K562 (cell line): ENCODE measurements at regions not wholly inside any gene's neighbourhood (a gene's known extent, or its start where the extent isn't known, plus 50 kb on each side); places are given as distances from the start of the nearest gene placed in this dataset.

ENCODE experiments used
- ETV1 ChIP-seq: fragments of 450-650 bp; conservative IDR thresholded peaks from 2 replicates; pipeline ENCODE4 v1.6.1; 2016; ENCODE audit warnings: missing genetic modification characterization, control low read depth, low read depth, missing compliant biosample characterization
- FOSL1 ChIP-seq: fragments of 200-800 bp; sonication (Bioruptor generic); conservative IDR thresholded peaks from 2 replicates; pipeline ENCODE4 v1.6.1; 2016; ENCODE audit warnings: missing genetic modification characterization, missing compliant biosample characterization
- GABPA ChIP-seq: fragments of 200-800 bp; sonication (Bioruptor generic); conservative IDR thresholded peaks from 2 replicates; pipeline ENCODE4 v1.6.1; 2016; ENCODE audit warnings: low read depth, missing genetic modification characterization, missing compliant biosample characterization
- U2AF1 ChIP-seq: fragments of 200-400 bp; formaldehyde crosslinking; optimal IDR thresholded peaks from 2 replicates; pipeline ENCODE3; 2017; ENCODE audit warnings: mild to moderate bottlenecking, low read depth, low read length, moderate library complexity

DNA sequence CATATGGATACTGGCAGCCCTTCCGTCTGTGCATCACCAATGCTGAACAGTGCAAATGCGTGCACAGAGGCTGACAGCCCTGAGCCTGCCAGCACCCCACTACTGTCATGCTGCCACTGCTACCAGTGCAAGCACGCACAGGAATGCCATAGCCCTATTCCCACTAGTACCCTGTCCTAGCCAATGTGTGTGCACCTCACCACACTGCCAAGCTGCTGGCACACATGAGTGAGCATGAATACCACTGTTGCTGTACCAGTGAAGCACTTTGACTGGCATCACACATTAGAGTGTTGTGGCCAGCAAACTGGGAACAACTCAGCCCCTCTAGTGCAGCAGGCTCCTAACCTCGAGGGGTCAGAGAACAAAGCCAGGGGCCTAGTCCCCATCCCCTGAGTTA lies 102.9 kb upstream of the PCDH10 start:
- TF ChIP-seq U2AF1 (no peak), GABPA (tag) (no peak), FOSL1 (tag) (no peak), ETV1 (tag) (no peak)
